ENCODE measurements at regions not wholly inside any gene's neighbourhood (a gene's known extent, or its start where the extent isn't known, plus 50 kb on each side); places are given as distances from the start of the nearest gene placed in this dataset.

DNA sequence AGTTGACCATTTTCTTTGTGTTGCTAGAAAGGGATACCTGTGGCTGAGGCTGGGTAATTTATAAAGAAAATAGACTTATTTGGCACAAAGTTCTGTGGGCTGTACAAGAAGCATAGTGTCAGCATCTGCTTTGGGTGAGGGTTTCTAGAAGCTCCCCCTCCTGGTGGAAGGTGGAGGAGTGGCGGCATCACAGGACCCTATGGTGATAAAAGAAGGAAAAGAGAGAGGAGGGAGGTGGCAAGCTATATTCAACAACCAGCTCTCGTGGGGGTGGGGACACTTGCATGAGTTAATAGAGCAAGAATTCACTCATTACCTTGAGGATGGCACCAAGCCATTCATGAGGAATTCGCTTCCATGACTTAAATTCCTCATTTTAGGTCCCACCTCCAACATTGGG, 2041.4 kb upstream of the CDH9 start:
- H3K4me3 ChIP-seq (ENCODE audit: insufficient read depth, low read length), result no peak overlapping the region
- H2AFZ ChIP-seq (ENCODE audit: low read length), result no peak overlapping the region
- no peaks in the 10 kb centered on the region for H4K20me1 ChIP-seq (ENCODE audit: insufficient read depth, low read length)
- DNase-seq (ENCODE audit: insufficient read length, low spot score, missing footprints), result no peak
- TF ChIP-seq, protein P1, sequence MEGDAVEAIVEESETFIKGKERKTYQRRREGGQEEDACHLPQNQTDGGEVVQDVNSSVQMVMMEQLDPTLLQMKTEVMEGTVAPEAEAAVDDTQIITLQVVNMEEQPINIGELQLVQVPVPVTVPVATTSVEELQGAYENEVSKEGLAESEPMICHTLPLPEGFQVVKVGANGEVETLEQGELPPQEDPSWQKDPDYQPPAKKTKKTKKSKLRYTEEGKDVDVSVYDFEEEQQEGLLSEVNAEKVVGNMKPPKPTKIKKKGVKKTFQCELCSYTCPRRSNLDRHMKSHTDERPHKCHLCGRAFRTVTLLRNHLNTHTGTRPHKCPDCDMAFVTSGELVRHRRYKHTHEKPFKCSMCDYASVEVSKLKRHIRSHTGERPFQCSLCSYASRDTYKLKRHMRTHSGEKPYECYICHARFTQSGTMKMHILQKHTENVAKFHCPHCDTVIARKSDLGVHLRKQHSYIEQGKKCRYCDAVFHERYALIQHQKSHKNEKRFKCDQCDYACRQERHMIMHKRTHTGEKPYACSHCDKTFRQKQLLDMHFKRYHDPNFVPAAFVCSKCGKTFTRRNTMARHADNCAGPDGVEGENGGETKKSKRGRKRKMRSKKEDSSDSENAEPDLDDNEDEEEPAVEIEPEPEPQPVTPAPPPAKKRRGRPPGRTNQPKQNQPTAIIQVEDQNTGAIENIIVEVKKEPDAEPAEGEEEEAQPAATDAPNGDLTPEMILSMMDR (IDR thresholded peaks at IDR 0.05; ENCODE audit: extremely low read depth, low read depth, low read length), result no peak
- no peaks in the 10 kb centered on the region for H3K4me1 ChIP-seq (ENCODE audit: insufficient read depth, low read length)
- no peaks in the 10 kb centered on the region for H3K9me3 ChIP-seq (ENCODE audit: low read depth, low read length)
- H3K27ac ChIP-seq (ENCODE audit: low read depth, low read length), result no peak overlapping the region
- no peak overlapping the region for H3K4me2 ChIP-seq (ENCODE audit: insufficient read depth, low read length)
- no peaks in the 10 kb centered on the region for H3K36me3 ChIP-seq (ENCODE audit: insufficient read depth, low read length)
- no peaks in the 10 kb centered on the region for H3K27me3 ChIP-seq (ENCODE audit: insufficient read depth, low read length)
- H3K79me2 ChIP-seq (ENCODE audit: insufficient read depth, low read length), result no peaks in the 10 kb centered on the region

DNA sequence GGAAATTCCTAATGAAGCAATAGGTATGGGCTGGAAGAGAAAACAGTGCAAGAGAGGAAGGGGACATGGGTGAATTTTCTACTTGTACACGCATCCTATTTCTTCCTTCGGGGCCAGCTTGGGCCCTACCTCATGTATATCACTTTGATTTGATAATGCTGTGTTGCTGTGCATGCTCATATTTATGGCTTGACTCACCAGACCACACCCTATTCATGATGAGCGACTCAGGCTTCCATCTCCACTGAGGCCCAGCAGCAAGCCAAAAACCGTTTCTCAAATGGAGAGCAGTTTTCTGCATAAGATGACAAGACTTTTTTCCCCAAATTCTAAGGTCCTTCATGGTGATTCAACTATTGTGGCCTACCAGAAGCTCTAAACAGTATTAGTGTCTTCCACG, 2039.1 kb upstream of the CDH9 start:
- H3K27me3 ChIP-seq (ENCODE audit: insufficient read depth, low read length), result no peaks in the 10 kb centered on the region
- H3K27ac ChIP-seq (ENCODE audit: low read depth, low read length), result no peak overlapping the region
- no peak overlapping the region for H3K4me3 ChIP-seq (ENCODE audit: insufficient read depth, low read length)
- H4K20me1 ChIP-seq (ENCODE audit: insufficient read depth, low read length), result no peaks in the 10 kb centered on the region
- no peaks in the 10 kb centered on the region for H3K9me3 ChIP-seq (ENCODE audit: low read depth, low read length)
- DNase-seq (ENCODE audit: insufficient read length, low spot score, missing footprints), result no peak
- TF ChIP-seq, protein P1 (IDR thresholded peaks at IDR 0.05; ENCODE audit: extremely low read depth, low read depth, low read length), result no peak
- no peaks in the 10 kb centered on the region for H3K79me2 ChIP-seq (ENCODE audit: insufficient read depth, low read length)
- H3K36me3 ChIP-seq (ENCODE audit: insufficient read depth, low read length), result no peaks in the 10 kb centered on the region
- H3K4me1 ChIP-seq (ENCODE audit: insufficient read depth, low read length), result no peaks in the 10 kb centered on the region
- H2AFZ ChIP-seq (ENCODE audit: low read length), result no peak overlapping the region
- no peak overlapping the region for H3K4me2 ChIP-seq (ENCODE audit: insufficient read depth, low read length)

DNA sequence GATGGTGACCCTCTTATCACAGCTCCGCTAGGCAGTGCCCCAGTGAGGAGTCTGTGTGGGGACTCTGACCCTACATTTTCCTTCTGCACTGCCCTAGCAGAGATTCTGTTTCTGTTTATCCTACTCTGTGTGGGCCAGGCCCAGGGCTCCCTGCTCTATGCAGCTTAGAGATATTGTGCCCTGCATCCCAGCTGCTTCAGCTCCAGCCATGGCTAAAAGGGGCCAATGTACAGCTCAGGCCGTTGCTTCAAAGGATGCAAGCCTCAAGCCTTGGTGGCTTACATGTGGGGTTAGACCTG, 2030.7 kb upstream of the CDH9 start:
- Histone ChIP-seq H2AFZ (ENCODE audit: low read length) (no peak overlapping the region), H3K4me2 (ENCODE audit: insufficient read depth, low read length) (no peak overlapping the region), H3K79me2 (ENCODE audit: insufficient read depth, low read length) (no peaks in the 10 kb centered on the region), H3K36me3 (ENCODE audit: insufficient read depth, low read length) (no peaks in the 10 kb centered on the region), H3K9me3 (ENCODE audit: low read depth, low read length) (no peaks in the 10 kb centered on the region), H3K27me3 (ENCODE audit: insufficient read depth, low read length) (no peaks in the 10 kb centered on the region), H3K4me3 (ENCODE audit: insufficient read depth, low read length) (no peak overlapping the region), H3K27ac (ENCODE audit: low read depth, low read length) (no peak overlapping the region), H3K4me1 (ENCODE audit: insufficient read depth, low read length) (no peaks in the 10 kb centered on the region), H4K20me1 (ENCODE audit: insufficient read depth, low read length) (no peaks in the 10 kb centered on the region)
- TF ChIP-seq, protein P1 (IDR thresholded peaks at IDR 0.05; ENCODE audit: extremely low read depth, low read depth, low read length), result no peak
- DNase-seq (ENCODE audit: insufficient read length, low spot score, missing footprints), result no peak

DNA sequence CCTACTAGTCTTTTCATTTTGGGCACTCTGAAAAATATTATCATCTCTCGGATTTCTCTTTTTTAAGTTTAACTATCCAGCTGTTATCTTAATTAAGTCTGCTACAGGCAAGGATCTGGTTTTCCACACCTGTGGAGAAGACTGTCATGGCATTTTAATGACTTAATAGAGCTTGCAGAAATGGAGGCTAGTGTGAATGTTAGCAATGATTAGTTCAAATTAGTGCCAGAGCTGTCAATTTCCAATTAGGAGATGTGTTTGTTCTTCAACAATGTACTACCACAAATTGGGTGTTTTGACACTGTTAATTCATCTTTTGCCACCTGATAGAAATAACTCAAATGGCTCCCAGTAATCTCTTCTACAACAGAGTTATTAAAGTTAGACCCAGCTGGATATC, 2023.0 kb upstream of the CDH9 start:
- Histone ChIP-seq H3K36me3 (ENCODE audit: insufficient read depth, low read length) (no peaks in the 10 kb centered on the region), H3K27me3 (ENCODE audit: insufficient read depth, low read length) (no peaks in the 10 kb centered on the region), H2AFZ (ENCODE audit: low read length) (no peak overlapping the region), H3K79me2 (ENCODE audit: insufficient read depth, low read length) (no peaks in the 10 kb centered on the region), H3K9me3 (ENCODE audit: low read depth, low read length) (no peaks in the 10 kb centered on the region), H3K4me1 (ENCODE audit: insufficient read depth, low read length) (no peaks in the 10 kb centered on the region), H4K20me1 (ENCODE audit: insufficient read depth, low read length) (no peaks in the 10 kb centered on the region), H3K27ac (ENCODE audit: low read depth, low read length) (no peak overlapping the region), H3K4me3 (ENCODE audit: insufficient read depth, low read length) (no peak overlapping the region), H3K4me2 (ENCODE audit: insufficient read depth, low read length) (no peak overlapping the region)
- TF ChIP-seq, protein P1 (IDR thresholded peaks at IDR 0.05; ENCODE audit: extremely low read depth, low read depth, low read length), result no peak
- no peak for DNase-seq (ENCODE audit: insufficient read length, low spot score, missing footprints)

All from osteoblast (primary cell).